ENCODE measurements at regions not wholly inside any gene's neighbourhood (a gene's known extent, or its start where the extent isn't known, plus 50 kb on each side); places are given as distances from the start of the nearest gene placed in this dataset.

DNA sequence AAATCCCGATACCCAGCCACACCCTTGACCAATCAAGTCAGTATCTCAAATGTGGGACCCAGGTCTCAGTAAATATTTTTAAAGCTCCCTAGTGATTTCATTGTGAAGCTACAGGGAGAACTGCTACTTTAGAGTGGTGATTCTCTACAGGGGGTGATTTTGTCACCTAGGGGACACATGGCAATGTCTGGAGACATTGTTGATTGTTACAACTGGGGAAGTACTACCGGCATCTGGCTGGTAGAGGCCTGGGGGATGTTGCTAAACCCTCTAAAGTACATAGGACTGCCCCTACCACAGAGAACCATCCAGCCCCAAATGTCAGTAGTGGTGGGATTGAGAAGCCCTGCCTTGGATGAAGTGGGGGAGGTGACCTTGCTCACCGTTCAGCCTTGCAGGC, 152.9 kb downstream of the RPS24 start:
- no peak for TF ChIP-seq JUND (IDR thresholded peaks at IDR 0.05)
- TF ChIP-seq, protein P1, sequence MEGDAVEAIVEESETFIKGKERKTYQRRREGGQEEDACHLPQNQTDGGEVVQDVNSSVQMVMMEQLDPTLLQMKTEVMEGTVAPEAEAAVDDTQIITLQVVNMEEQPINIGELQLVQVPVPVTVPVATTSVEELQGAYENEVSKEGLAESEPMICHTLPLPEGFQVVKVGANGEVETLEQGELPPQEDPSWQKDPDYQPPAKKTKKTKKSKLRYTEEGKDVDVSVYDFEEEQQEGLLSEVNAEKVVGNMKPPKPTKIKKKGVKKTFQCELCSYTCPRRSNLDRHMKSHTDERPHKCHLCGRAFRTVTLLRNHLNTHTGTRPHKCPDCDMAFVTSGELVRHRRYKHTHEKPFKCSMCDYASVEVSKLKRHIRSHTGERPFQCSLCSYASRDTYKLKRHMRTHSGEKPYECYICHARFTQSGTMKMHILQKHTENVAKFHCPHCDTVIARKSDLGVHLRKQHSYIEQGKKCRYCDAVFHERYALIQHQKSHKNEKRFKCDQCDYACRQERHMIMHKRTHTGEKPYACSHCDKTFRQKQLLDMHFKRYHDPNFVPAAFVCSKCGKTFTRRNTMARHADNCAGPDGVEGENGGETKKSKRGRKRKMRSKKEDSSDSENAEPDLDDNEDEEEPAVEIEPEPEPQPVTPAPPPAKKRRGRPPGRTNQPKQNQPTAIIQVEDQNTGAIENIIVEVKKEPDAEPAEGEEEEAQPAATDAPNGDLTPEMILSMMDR (IDR thresholded peaks at IDR 0.05 in 2 of 3, conservative IDR thresholded peaks at IDR 0.05 in 1 of 3; ENCODE audit: borderline replicate concordance in 1 of 3, insufficient read depth in 1 of 3, low read depth in 2 of 3, low read length in 2 of 3): no peak

Data from HCT116 (cell line).